H1 (cell line): ENCODE measurements at regions not wholly inside any gene's neighbourhood (a gene's known extent, or its start where the extent isn't known, plus 50 kb on each side); places are given as distances from the start of the nearest gene placed in this dataset.

Experiments used
- CTCF ChIA-PET: fragments of 300-600 bp; sonication (Branson Sonifier 250); formaldehyde crosslinking; loops from one replicate; lab custom pipeline; 2021; ENCODE audit not compliant: partially characterized antibody; lab: Charles Lee
- POLR2A ChIA-PET: fragments of 300-600 bp; sonication (Branson Sonifier 250); formaldehyde crosslinking; loops from one replicate; lab custom pipeline; 2021; ENCODE audit warnings: inconsistent platforms; ENCODE audit not compliant: partially characterized antibody; lab: Charles Lee
- DNase-seq, 2 experiments: peaks; one replicate each; pipeline versions ENCODE4 v3.0.0 to v3.0.0-alpha.2; 2010 to 2022; ENCODE audit warnings: low spot score in 2 of 2, low read depth in 1 of 2, mixed read lengths in 1 of 2
- FAIRE-seq: peaks from 2 replicates; lab custom pipeline; 2011; peaks lifted over from hg19 to GRCh38; lab: Jason Lieb, UNC
- H2AFZ ChIP-seq: 2 replicates; pipeline ENCODE4 v1.8.1; 2012; ENCODE audit warnings: low read length, inconsistent platforms
- H2AK5ac ChIP-seq: 2 replicates; pipeline ENCODE4 v1.6.1; 2013; ENCODE audit warnings: low read depth, low read length
- H2BK120ac ChIP-seq: replicated peaks from 2 replicates; pipeline ENCODE3; 2013; ENCODE audit warnings: low read depth, low read length, inconsistent platforms
- H2BK12ac ChIP-seq: 2 replicates; pipeline ENCODE4 v1.6.1; 2013; ENCODE audit warnings: low read depth, low read length
- H2BK15ac ChIP-seq: 2 replicates; pipeline ENCODE4 v1.6.1; 2013; ENCODE audit warnings: low read length
- H2BK20ac ChIP-seq: 2 replicates; pipeline ENCODE4 v1.6.1; 2013; ENCODE audit warnings: low read length
- H2BK5ac ChIP-seq: 2 replicates; pipeline ENCODE4 v1.6.1; 2013; ENCODE audit warnings: low read depth, low read length
- H3K14ac ChIP-seq: 2 replicates; pipeline ENCODE4 v1.6.1; 2013; ENCODE audit warnings: inconsistent platforms; ENCODE audit not compliant: insufficient read length
- H3K18ac ChIP-seq: 2 replicates; pipeline ENCODE4 v1.6.1; 2013; ENCODE audit warnings: low read length; ENCODE audit errors: extremely low read depth
- H3K23ac ChIP-seq: 2 replicates; pipeline ENCODE4 v1.6.1; 2013; ENCODE audit warnings: inconsistent platforms; ENCODE audit not compliant: insufficient read length
- H3K23me2 ChIP-seq: 2 replicates; pipeline ENCODE4 v1.6.1; 2013; ENCODE audit warnings: low read depth, low read length
- H3K27ac ChIP-seq: 2 replicates; pipeline ENCODE4 v1.6.1; 2011; ENCODE audit warnings: low read depth, low read length, inconsistent platforms
- H3K27me3 ChIP-seq, 4 experiments: replicated peaks in 1 of 4; 1 replicate in 1 of 4; 2 replicates in 3 of 4; pipeline versions ENCODE4 v1.6.1 to v1.8.1; 2011 to 2013; ENCODE audit warnings: low read length in 3 of 4, mild to moderate bottlenecking in 3 of 4, inconsistent platforms in 2 of 4, mixed read lengths in 2 of 4, moderate library complexity in 1 of 4; ENCODE audit not compliant: control insufficient read depth in 3 of 4, insufficient read depth in 3 of 4; ENCODE audit errors: extremely low read depth in 1 of 4
- H3K36me3 ChIP-seq, 4 experiments: 2 replicates each; pipeline versions ENCODE4 v1.6.1 to v1.8.1; 2011 to 2013; ENCODE audit warnings: mild to moderate bottlenecking in 4 of 4, low read length in 3 of 4, moderate library complexity in 2 of 4, control low read depth in 1 of 4, inconsistent platforms in 1 of 4; ENCODE audit not compliant: insufficient read depth in 4 of 4, control insufficient read depth in 2 of 4
- H3K4ac ChIP-seq: replicated peaks from 2 replicates; pipeline ENCODE3; 2013; ENCODE audit warnings: low read length, low read depth, mixed read lengths, inconsistent platforms; ENCODE audit not compliant: insufficient read length
- H3K4me1 ChIP-seq, 4 experiments: replicated peaks in 1 of 4; 1 replicate in 1 of 4; 2 replicates in 3 of 4; pipeline versions ENCODE4 v1.6.1 to v1.8.1; 2011 to 2013; ENCODE audit warnings: low read length in 3 of 4, inconsistent platforms in 2 of 4, mixed read lengths in 1 of 4; ENCODE audit not compliant: insufficient read depth in 4 of 4, control insufficient read depth in 3 of 4
- H3K4me2 ChIP-seq, 2 experiments: 2 replicates each; pipeline versions ENCODE4 v1.6.1 to v1.8.1; 2011 to 2013; ENCODE audit warnings: low read depth in 2 of 2, low read length in 2 of 2, control low read depth in 1 of 2, inconsistent platforms in 1 of 2, mild to moderate bottlenecking in 1 of 2; ENCODE audit not compliant: insufficient read depth in 1 of 2
- H3K4me3 ChIP-seq, 4 experiments: fragments of 200-600, 300-600 bp in 1 of 4; sonication (generic), shearing (Covaris generic), sonication (Bioruptor Twin) in 1 of 4; 2 replicates each; pipeline versions ENCODE4 v1.5.1 to v1.8.1; 2011 to 2016; ENCODE audit warnings: low read length in 4 of 4, low read depth in 3 of 4, control low read depth in 2 of 4, inconsistent platforms in 2 of 4, mild to moderate bottlenecking in 2 of 4, mixed read lengths in 1 of 4, moderate library complexity in 1 of 4; ENCODE audit not compliant: insufficient read depth in 2 of 4; ENCODE audit errors: extremely low read depth in 1 of 4
- H3K56ac ChIP-seq: replicated peaks from 2 replicates; pipeline ENCODE3; 2013; ENCODE audit warnings: low read depth, mild to moderate bottlenecking, mixed read lengths, low read length, inconsistent platforms; ENCODE audit not compliant: insufficient read length
- H3K79me1 ChIP-seq: 2 replicates; pipeline ENCODE4 v1.6.1; 2013; ENCODE audit warnings: low read depth, low read length, control low read depth
- H3K79me2 ChIP-seq, 2 experiments: 2 replicates each; pipeline versions ENCODE4 v1.6.1 to v1.8.1; 2012 to 2013; ENCODE audit warnings: low read length in 2 of 2, mild to moderate bottlenecking in 2 of 2, inconsistent platforms in 1 of 2; ENCODE audit not compliant: insufficient read depth in 2 of 2, control insufficient read depth in 1 of 2
- H3K9ac ChIP-seq, 4 experiments: replicated peaks in 1 of 4; 1 replicate in 1 of 4; 2 replicates in 3 of 4; pipeline versions ENCODE4 v1.6.1 to v1.8.1; 2011 to 2013; ENCODE audit warnings: low read depth in 3 of 4, low read length in 3 of 4, control low read depth in 2 of 4, mild to moderate bottlenecking in 2 of 4, moderate library complexity in 2 of 4, inconsistent platforms in 1 of 4; ENCODE audit errors: extremely low read depth in 1 of 4
- H3K9me3 ChIP-seq, 2 experiments: 2 replicates each; pipeline versions ENCODE4 v1.6.1 to v1.8.1; 2012 to 2013; ENCODE audit warnings: mild to moderate bottlenecking in 2 of 2, moderate library complexity in 2 of 2, control low read depth in 1 of 2, inconsistent platforms in 1 of 2, low read depth in 1 of 2, low read length in 1 of 2, mixed read lengths in 1 of 2; ENCODE audit not compliant: insufficient read depth in 2 of 2
- H4K20me1 ChIP-seq, 2 experiments: replicated peaks in 1 of 2; 2 replicates each; pipeline versions ENCODE3 to v1.8.1; 2011 to 2013; ENCODE audit warnings: inconsistent platforms in 2 of 2, low read length in 2 of 2, mild to moderate bottlenecking in 1 of 2; ENCODE audit not compliant: insufficient read depth in 2 of 2, control insufficient read depth in 1 of 2
- H4K5ac ChIP-seq: 2 replicates; pipeline ENCODE4 v1.6.1; 2013; ENCODE audit warnings: low read length, low read depth, mixed read lengths, inconsistent platforms; ENCODE audit not compliant: insufficient read length
- H4K8ac ChIP-seq: 2 replicates; pipeline ENCODE4 v1.8.0; 2013; ENCODE audit warnings: mild to moderate bottlenecking, moderate library complexity, low read length, inconsistent platforms; ENCODE audit not compliant: insufficient read depth; ENCODE audit errors: extremely low read depth
- H4K91ac ChIP-seq: replicated peaks from 2 replicates; pipeline ENCODE3; 2013; ENCODE audit warnings: low read length, mixed read lengths, inconsistent platforms; ENCODE audit not compliant: insufficient read length
- BCL11A ChIP-seq, 2 experiments: IDR thresholded peaks; one replicate each; pipeline ENCODE4 v1.6.1; 2011; ENCODE audit warnings: low read depth in 2 of 2, low read length in 2 of 2, mild to moderate bottlenecking in 2 of 2
- BRCA1 ChIP-seq: IDR thresholded peaks from 2 replicates; pipeline ENCODE4 v1.6.1; 2012; ENCODE audit warnings: low read depth, low read length, improper control_type of control experiment
- KDM1A ChIP-seq: fragments of 200-600, 300-600 bp; sonication (generic); IDR thresholded peaks from 2 replicates; pipeline ENCODE4 v1.7.1; 2016; ENCODE audit warnings: mild to moderate bottlenecking, low read length, borderline replicate concordance
- PHF8 ChIP-seq: fragments of 200-600 bp; sonication (generic); conservative IDR thresholded peaks from 2 replicates; pipeline ENCODE4 v1.7.1; 2012; ENCODE audit warnings: low read depth, mild to moderate bottlenecking, inconsistent platforms, low read length, moderate library complexity
- RAD21 ChIP-seq, 2 experiments: IDR thresholded peaks in 1 of 2; conservative IDR thresholded peaks in 1 of 2; 2 replicates each; pipeline ENCODE4 v1.6.1; 2011; ENCODE audit warnings: low read depth in 2 of 2, low read length in 2 of 2, improper control_type of control experiment in 1 of 2, inconsistent platforms in 1 of 2, mild to moderate bottlenecking in 1 of 2, moderate library complexity in 1 of 2
- SAP30 ChIP-seq: fragments of 300-600 bp; sonication (generic); IDR thresholded peaks from 2 replicates; pipeline ENCODE4 v1.7.1; 2012; ENCODE audit warnings: low read length, moderate library complexity, mild to moderate bottlenecking, inconsistent platforms; ENCODE audit not compliant: insufficient read depth, insufficient replicate concordance
- SIX5 ChIP-seq: IDR thresholded peaks from 2 replicates; pipeline ENCODE4 v1.6.1; 2011; ENCODE audit warnings: mild to moderate bottlenecking, low read depth, low read length
- SP1 ChIP-seq: IDR thresholded peaks from 2 replicates; pipeline ENCODE4 v1.6.1; 2011; ENCODE audit warnings: low read depth, low read length
- YY1 ChIP-seq: IDR thresholded peaks from 2 replicates; pipeline ENCODE4 v1.6.1; 2011; ENCODE audit warnings: low read depth, mild to moderate bottlenecking, low read length
- WGBS, 2 experiments: shearing (Covaris generic) in 1 of 2; methylation state at CpG; one replicate each; pipeline versions ENCODE4 v1.1.6 to v1.1.7; 2013 to 2015; ENCODE audit warnings: low lambda C conversion rate in 2 of 2, mixed read lengths in 2 of 2, inconsistent platforms in 1 of 2, low coverage in 1 of 2, missing lambda C conversion rate in 1 of 2; ENCODE audit not compliant: insufficient replicate concordance in 2 of 2, insufficient coverage in 1 of 2, insufficient read length in 1 of 2; ENCODE audit errors: extremely low coverage in 1 of 2, missing lambda C conversion rate in 1 of 2; 5-methylcytosine and 5-hydroxymethylcytosine counted together

- no peak overlapping the region for H3K23ac ChIP-seq
- no peak overlapping the region for H2BK120ac ChIP-seq
- peaks cover 27 to 65% (median 55%) of the 10 kb centered on the region in 4 experiments for H3K27me3 ChIP-seq
- FAIRE-seq (no peak), DNase-seq (no peak)
- ChIA-PET CTCF (interaction anchor here (0.8 to 1.8 kb wide), 3 partner anchors 32 to 171 kb away, joined by 3 to 4 read pairs (median 4); no protein-coding TSS in a partner anchor), POLR2A (no interaction called here)
- no peak overlapping the region for H3K9ac ChIP-seq
- no peak for TF ChIP-seq KDM1A
- no peak for TF ChIP-seq YY1
- TF ChIP-seq PHF8, result no peak
- no peak for TF ChIP-seq SIX5
- TF ChIP-seq RAD21 (IDR thresholded peaks at IDR 0.05 in 1 of 2, conservative IDR thresholded peaks at IDR 0.05 in 1 of 2; ENCODE audit: low read depth in 2 of 2, low read length in 2 of 2), result no peak
- TF ChIP-seq SP1, result no peak
- no peak for TF ChIP-seq SAP30
- no peak for TF ChIP-seq BRCA1
- no peak for TF ChIP-seq BCL11A (IDR thresholded peaks at IDR 0.05; ENCODE audit: low read depth in 2 of 2, low read length in 2 of 2)
- H3K56ac ChIP-seq, result no peak overlapping the region
- H4K91ac ChIP-seq, result no peak overlapping the region
- no peak overlapping the region for H2BK5ac ChIP-seq
- no peak overlapping the region for H3K18ac ChIP-seq
- no peak overlapping the region for H2AK5ac ChIP-seq
- no peaks in the 10 kb centered on the region; the same call in 1 of the 2 replicates for H3K79me1 ChIP-seq
- H3K4me3 ChIP-seq, result no peak overlapping the region
- H4K5ac ChIP-seq, result no peak overlapping the region
- H2AFZ ChIP-seq, result no peak overlapping the region
- no peak overlapping the region for H3K4ac ChIP-seq
- H4K8ac ChIP-seq, result no peak overlapping the region
- no peak overlapping the region for H3K14ac ChIP-seq
- peaks cover 6 to 16% of the 10 kb centered on the region in 2 experiments for H4K20me1 ChIP-seq
- no peak overlapping the region for H2BK12ac ChIP-seq
- H2BK20ac ChIP-seq, result no peak overlapping the region
- no peak overlapping the region for H3K4me2 ChIP-seq
- H3K4me1 ChIP-seq, result peaks cover 0 to 2% (median 0%) of the 10 kb centered on the region in 4 experiments; a peak in 1 of 7 replicates
- H3K9me3 ChIP-seq, result no peaks in the 10 kb centered on the region
- H3K79me2 ChIP-seq, result no peaks in the 10 kb centered on the region
- no peaks in the 10 kb centered on the region for H3K23me2 ChIP-seq
- WGBS, 2 experiments, result 89% methylated on average over 1 of the region's 1 CpG; no CpG with 5 or more reads in 1 of the 2 experiments
- no peak overlapping the region for H2BK15ac ChIP-seq
- H3K36me3 ChIP-seq, result no peaks in the 10 kb centered on the region
- H3K27ac ChIP-seq, result no peak overlapping the region
Measured at GRCh38 chr11:116110356-116110755, 606.1 kb upstream of the CADM1 start.
